ENCODE measurements at regions not wholly inside any gene's neighbourhood (a gene's known extent, or its start where the extent isn't known, plus 50 kb on each side); places are given as distances from the start of the nearest gene placed in this dataset.

GRCh38 chr5:167867281-167867680 lies 424.2 kb upstream of the WWC1 start:
- intact Hi-C loops (cut with DNase I; ENCODE audit: low total_unique reads), result no loop called here

GRCh38 chr5:167869125-167869524 lies 422.3 kb upstream of the WWC1 start:
- no peak overlapping the region for H3K4me3 ChIP-seq

More at GRCh38 chr5:167867281-167867680, 424.2 kb upstream of the WWC1 start:
- H3K9me3 ChIP-seq, result no peaks in the 10 kb centered on the region
- H3K27me3 ChIP-seq (replicated peaks in 1 of 7), result no peaks in the 10 kb centered on the region
- TF ChIP-seq CTCF (IDR thresholded peaks at IDR 0.05 in 8 of 11, conservative IDR thresholded peaks at IDR 0.05 in 3 of 11), result no peak
- TF ChIP-seq POLR2A (IDR thresholded peaks at IDR 0.05), result no peak
- no peak for TF ChIP-seq POLR2AphosphoS5 (IDR thresholded peaks at IDR 0.05)
- H3K4me1 ChIP-seq, result no peaks in the 10 kb centered on the region
- H3K27ac ChIP-seq, result no peak overlapping the region
- WGBS, 5 donors, result 63 to 81% (median 71%) methylated on average over 5 of the region's 5 CpGs
- no peak for DNase-seq
- H3K4me3 ChIP-seq, result no peak overlapping the region
- no peaks in the 10 kb centered on the region for H3K36me3 ChIP-seq

GRCh38 chr5:167870055-167870454 lies 421.4 kb upstream of the WWC1 start:
- H3K9me3 ChIP-seq, result peaks cover 0 to 12% (median 0%) of the 10 kb centered on the region in 8 donors
- H3K4me1 ChIP-seq, result no peaks in the 10 kb centered on the region
- H3K36me3 ChIP-seq, result no peaks in the 10 kb centered on the region
- H3K4me3 ChIP-seq, result no peak overlapping the region
- no peak for DNase-seq
- H3K27ac ChIP-seq, result no peak overlapping the region
- TF ChIP-seq CTCF (IDR thresholded peaks at IDR 0.05 in 8 of 11, conservative IDR thresholded peaks at IDR 0.05 in 3 of 11), result no peak
- H3K27me3 ChIP-seq (replicated peaks in 1 of 7), result no peaks in the 10 kb centered on the region
- intact Hi-C loops (cut with DNase I; ENCODE audit: low total_unique reads), result no loop called here

More at GRCh38 chr5:167869125-167869524, 422.3 kb upstream of the WWC1 start:
- WGBS, 5 donors, result 68 to 75% (median 71%) methylated on average over 3 of the region's 3 CpGs
- no peaks in the 10 kb centered on the region for H3K4me1 ChIP-seq
- no peak overlapping the region for H3K27ac ChIP-seq
- no peaks in the 10 kb centered on the region for H3K36me3 ChIP-seq
- no peak for DNase-seq
- TF ChIP-seq POLR2A (IDR thresholded peaks at IDR 0.05), result no peak
- no peak for TF ChIP-seq POLR2AphosphoS5 (IDR thresholded peaks at IDR 0.05)
- H3K9me3 ChIP-seq, result peaks cover 0 to 3% (median 0%) of the 10 kb centered on the region in 8 donors
- intact Hi-C loops (cut with DNase I; ENCODE audit: low total_unique reads), result no loop called here
- no peaks in the 10 kb centered on the region for H3K27me3 ChIP-seq (replicated peaks in 1 of 7)

GRCh38 chr5:167871091-167871490 lies 420.4 kb upstream of the WWC1 start:
- no peaks in the 10 kb centered on the region for H3K27me3 ChIP-seq (replicated peaks in 1 of 7)
- H3K4me3 ChIP-seq, result no peak overlapping the region
- no peaks in the 10 kb centered on the region for H3K4me1 ChIP-seq
- TF ChIP-seq CTCF (IDR thresholded peaks at IDR 0.05 in 8 of 11, conservative IDR thresholded peaks at IDR 0.05 in 3 of 11) (no peak), POLR2AphosphoS5 (IDR thresholded peaks at IDR 0.05) (no peak), POLR2A (IDR thresholded peaks at IDR 0.05) (no peak)
- no peaks in the 10 kb centered on the region for H3K36me3 ChIP-seq
- no peak for DNase-seq
- intact Hi-C loops (cut with DNase I; ENCODE audit: low total_unique reads), result no loop called here
- H3K27ac ChIP-seq, result no peak overlapping the region
- peaks cover 0 to 13% (median 0%) of the 10 kb centered on the region in 8 donors for H3K9me3 ChIP-seq
- WGBS, 5 donors, result 58 to 78% (median 68%) methylated on average over 2 of the region's 2 CpGs

- no peak for DNase-seq
- Histone ChIP-seq H3K4me1 (no peaks in the 10 kb centered on the region), H3K36me3 (no peaks in the 10 kb centered on the region), H3K4me3 (no peak overlapping the region), H3K9me3 (peaks cover 0 to 13% (median 0%) of the 10 kb centered on the region in 8 donors), H3K27ac (no peak overlapping the region), H3K27me3 (replicated peaks in 1 of 7) (no peaks in the 10 kb centered on the region)
- intact Hi-C loops (cut with DNase I; ENCODE audit: low total_unique reads), result no loop called here
- no peak for TF ChIP-seq CTCF (IDR thresholded peaks at IDR 0.05 in 8 of 11, conservative IDR thresholded peaks at IDR 0.05 in 3 of 11)
- TF ChIP-seq POLR2AphosphoS5 (IDR thresholded peaks at IDR 0.05), result no peak
- TF ChIP-seq POLR2A (IDR thresholded peaks at IDR 0.05), result no peak
- 70 to 82% (median 78%) methylated on average over 2 of the region's 2 CpGs for WGBS, 5 donors
Measured at GRCh38 chr5:167872791-167873190, 418.7 kb upstream of the WWC1 start.
